WTC11 (cell line): ENCODE measurements at regions not wholly inside any gene's neighbourhood (a gene's known extent, or its start where the extent isn't known, plus 50 kb on each side); places are given as distances from the start of the nearest gene placed in this dataset.

Source experiments
- SP1 ChIP-seq: sonication (generic); formaldehyde crosslinking; conservative IDR thresholded peaks from 2 replicates; pipeline ENCODE4 v1.8.1; 2022; ENCODE audit warnings: missing genetic modification reagents
- TF ChIP-seq, protein P1 (sequence below): fragments of 250-450 bp; sonication (Bioruptor Pico); IDR thresholded peaks from 2 replicates; pipeline ENCODE4 v1.9.0; 2021; ENCODE audit warnings: mild to moderate bottlenecking

GRCh38 chr6:106764353-106764980 is 135.1 kb downstream of the QRSL1 start:
- no peak for TF ChIP-seq SP1
- TF ChIP-seq, protein P1, sequence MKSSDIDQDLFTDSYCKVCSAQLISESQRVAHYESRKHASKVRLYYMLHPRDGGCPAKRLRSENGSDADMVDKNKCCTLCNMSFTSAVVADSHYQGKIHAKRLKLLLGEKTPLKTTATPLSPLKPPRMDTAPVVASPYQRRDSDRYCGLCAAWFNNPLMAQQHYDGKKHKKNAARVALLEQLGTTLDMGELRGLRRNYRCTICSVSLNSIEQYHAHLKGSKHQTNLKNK = no peak
